SK-N-SH (cell line): ENCODE measurements at regions not wholly inside any gene's neighbourhood (a gene's known extent, or its start where the extent isn't known, plus 50 kb on each side); places are given as distances from the start of the nearest gene placed in this dataset.

Experiments
- FOSL2 ChIP-seq: IDR thresholded peaks from 2 replicates; pipeline ENCODE4 v1.4.0; 2012; ENCODE audit warnings: low read depth, mild to moderate bottlenecking, moderate library complexity, borderline replicate concordance
- POLR2AphosphoS5 ChIP-seq: IDR thresholded peaks from 2 replicates; pipeline ENCODE4 v1.6.1; 2012; ENCODE audit warnings: low read depth, low read length

GRCh38 chr15:97091093-97091492 lies 760.6 kb downstream of the NR2F2 start:
- TF ChIP-seq FOSL2 (no peak), POLR2AphosphoS5 (no peak)
